Sigmoid colon (tissue), 6 donors: ENCODE measurements at regions not wholly inside any gene's neighbourhood (a gene's known extent, or its start where the extent isn't known, plus 50 kb on each side); places are given as distances from the start of the nearest gene placed in this dataset.

Experiments
- DNase-seq: peaks from one replicate; pipeline ENCODE4 v3.0.0-alpha.2; 2019
- H3K27ac ChIP-seq, 4 donors: fragments of 200-600 bp; sonication (generic); one replicate each; pipeline ENCODE4 v1.5.1; 2016 to 2019; ENCODE audit warnings: mild to moderate bottlenecking in 1 of 4
- H3K27me3 ChIP-seq, 3 donors: fragments of 200-600 bp; sonication (generic); one replicate each; pipeline ENCODE4 v1.5.1; 2019; ENCODE audit warnings: mild to moderate bottlenecking in 1 of 3
- H3K36me3 ChIP-seq, 4 donors: fragments of 200-600 bp; sonication (generic); one replicate each; pipeline ENCODE4 v1.5.1; 2016 to 2019
- H3K4me1 ChIP-seq, 4 donors: fragments of 200-600 bp; sonication (generic); one replicate each; pipeline ENCODE4 v1.5.1; 2017 to 2019
- H3K4me3 ChIP-seq, 4 donors: fragments of 200-600 bp; sonication (generic); one replicate each; pipeline ENCODE4 v1.5.1; 2017 to 2019; ENCODE audit warnings: mild to moderate bottlenecking in 2 of 4, moderate library complexity in 1 of 4
- H3K9me3 ChIP-seq, 4 donors: fragments of 200-600 bp in 3 of 4; sonication (generic) in 3 of 4; one replicate each; pipeline versions ENCODE4 v1.5.1 to v1.6.1; 2013 to 2019
- EP300 ChIP-seq, 4 donors: sonication (generic); formaldehyde crosslinking; IDR thresholded peaks; one replicate each; pipeline ENCODE4 v1.6.1; 2017; ENCODE audit warnings: antibody characterized with exemption in 4 of 4
- POLR2A ChIP-seq, 2 donors: fragments of 450-650 bp; IDR thresholded peaks; one replicate each; pipeline ENCODE4 v1.6.1; 2016; ENCODE audit warnings: antibody characterized with exemption in 2 of 2, mild to moderate bottlenecking in 2 of 2, moderate library complexity in 2 of 2
- POLR2AphosphoS5 ChIP-seq, 4 donors: sonication (generic); formaldehyde crosslinking; IDR thresholded peaks; one replicate each; pipeline ENCODE4 v1.6.1; 2017; ENCODE audit warnings: antibody characterized with exemption in 4 of 4
- WGBS, 2 donors: extraction: QIAGEN DNeasy Blood & Tissue Kit; methylation state at CpG; one replicate each; pipeline ENCODE4 v1.1.7; 2013; 5-methylcytosine and 5-hydroxymethylcytosine counted together
- intact Hi-C: fragments of 100-400 bp; cut with DNase I; formaldehyde crosslinking; loops from one replicate; pipeline ENCODE4 v1.15.1; 2023
- TF ChIP-seq, protein P1 (sequence below), 4 experiments: fragments of 450-650 bp in 3 of 4; fragments of 200-600 bp in 1 of 4; IDR thresholded peaks; one replicate each; pipeline ENCODE4 v1.5.1; 2016 to 2019; ENCODE audit warnings: antibody characterized with exemption in 4 of 4, mild to moderate bottlenecking in 3 of 4, moderate library complexity in 2 of 4
- donor health status: healthy with polysubstance abuse.
- donor health status: healthy.

DNA sequence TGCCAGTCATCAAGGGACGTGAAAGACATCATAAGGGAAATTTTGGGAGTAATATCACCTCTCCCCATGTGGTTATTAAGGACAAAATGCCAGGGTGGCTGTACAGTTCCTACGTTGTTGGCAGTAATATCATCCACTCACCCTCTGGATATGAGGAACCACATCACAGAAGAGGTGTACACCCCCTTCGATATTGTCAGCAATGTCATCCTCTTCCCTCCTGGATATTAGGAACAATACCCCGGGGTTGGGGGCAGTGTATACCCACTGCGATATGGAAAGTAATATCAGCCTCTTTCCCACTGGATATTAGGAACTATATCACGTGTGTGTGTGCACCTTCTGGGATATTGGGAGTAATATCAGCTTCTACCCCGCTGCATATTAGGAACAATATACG is 1933.3 kb downstream of the SUCLG1 start:
- no peak for DNase-seq
- Histone ChIP-seq H3K27me3 (no peaks in the 10 kb centered on the region), H3K4me1 (no peaks in the 10 kb centered on the region), H3K4me3 (no peak overlapping the region), H3K9me3 (no peaks in the 10 kb centered on the region), H3K36me3 (no peaks in the 10 kb centered on the region), H3K27ac (no peak overlapping the region)
- intact Hi-C loops: no loop called here
- WGBS, 2 donors: 90 to 92% methylated on average over 8 of the region's 8 CpGs
- TF ChIP-seq POLR2A (IDR thresholded peaks at IDR 0.05) (no peak), EP300 (IDR thresholded peaks at IDR 0.05) (no peak), POLR2AphosphoS5 (IDR thresholded peaks at IDR 0.05) (no peak)
- TF ChIP-seq, protein P1, sequence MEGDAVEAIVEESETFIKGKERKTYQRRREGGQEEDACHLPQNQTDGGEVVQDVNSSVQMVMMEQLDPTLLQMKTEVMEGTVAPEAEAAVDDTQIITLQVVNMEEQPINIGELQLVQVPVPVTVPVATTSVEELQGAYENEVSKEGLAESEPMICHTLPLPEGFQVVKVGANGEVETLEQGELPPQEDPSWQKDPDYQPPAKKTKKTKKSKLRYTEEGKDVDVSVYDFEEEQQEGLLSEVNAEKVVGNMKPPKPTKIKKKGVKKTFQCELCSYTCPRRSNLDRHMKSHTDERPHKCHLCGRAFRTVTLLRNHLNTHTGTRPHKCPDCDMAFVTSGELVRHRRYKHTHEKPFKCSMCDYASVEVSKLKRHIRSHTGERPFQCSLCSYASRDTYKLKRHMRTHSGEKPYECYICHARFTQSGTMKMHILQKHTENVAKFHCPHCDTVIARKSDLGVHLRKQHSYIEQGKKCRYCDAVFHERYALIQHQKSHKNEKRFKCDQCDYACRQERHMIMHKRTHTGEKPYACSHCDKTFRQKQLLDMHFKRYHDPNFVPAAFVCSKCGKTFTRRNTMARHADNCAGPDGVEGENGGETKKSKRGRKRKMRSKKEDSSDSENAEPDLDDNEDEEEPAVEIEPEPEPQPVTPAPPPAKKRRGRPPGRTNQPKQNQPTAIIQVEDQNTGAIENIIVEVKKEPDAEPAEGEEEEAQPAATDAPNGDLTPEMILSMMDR (IDR thresholded peaks at IDR 0.05): no peak

DNA sequence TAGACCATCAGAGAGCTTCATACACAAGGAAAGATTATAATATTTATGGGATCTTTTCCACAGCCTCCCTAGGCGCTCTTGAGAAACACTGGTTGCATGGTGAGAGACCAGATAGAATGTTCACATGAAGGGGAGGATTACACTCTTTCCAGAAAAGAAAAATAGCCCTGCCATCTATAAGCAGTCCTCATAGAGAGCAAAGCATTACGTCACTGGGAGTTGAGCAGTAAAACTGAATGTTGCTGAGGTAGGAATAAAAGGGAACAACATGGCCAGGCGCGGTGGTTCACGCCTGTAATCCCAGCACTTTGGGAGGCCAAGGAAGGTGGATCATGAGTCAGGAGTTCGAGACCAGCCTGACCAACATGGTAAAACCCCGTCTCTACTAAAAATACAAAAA is 1934.3 kb downstream of the SUCLG1 start:
- Histone ChIP-seq H3K27ac (no peak overlapping the region), H3K4me3 (no peak overlapping the region), H3K27me3 (no peaks in the 10 kb centered on the region), H3K9me3 (no peaks in the 10 kb centered on the region), H3K36me3 (no peaks in the 10 kb centered on the region), H3K4me1 (no peaks in the 10 kb centered on the region)
- TF ChIP-seq POLR2AphosphoS5 (IDR thresholded peaks at IDR 0.05) (no peak), POLR2A (IDR thresholded peaks at IDR 0.05) (no peak), EP300 (IDR thresholded peaks at IDR 0.05) (no peak)
- TF ChIP-seq, protein P1 (IDR thresholded peaks at IDR 0.05): no peak
- WGBS, 2 donors: 92 to 94% methylated on average over 7 of the region's 7 CpGs
- intact Hi-C loops: no loop called here
- no peak for DNase-seq

DNA sequence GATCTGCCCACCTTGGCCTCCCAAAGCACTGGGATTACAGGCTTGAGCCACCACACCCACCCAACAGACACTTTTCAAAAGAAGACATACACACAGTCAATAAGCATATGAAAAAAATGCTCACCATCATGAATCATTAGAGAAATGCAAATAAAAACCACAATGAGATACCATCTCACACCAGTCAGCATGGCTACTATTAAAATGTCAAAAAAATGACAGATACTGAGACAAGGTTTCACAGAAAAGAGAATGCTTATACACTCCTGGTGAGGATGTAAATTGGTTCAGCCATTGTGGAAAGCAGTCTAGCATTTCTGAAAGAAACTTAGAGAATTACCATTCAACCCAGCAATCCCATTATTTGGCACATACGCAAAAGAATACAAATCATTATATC is 1947.2 kb downstream of the SUCLG1 start:
- H3K27me3 ChIP-seq: no peaks in the 10 kb centered on the region
- H3K4me3 ChIP-seq: no peak overlapping the region
- intact Hi-C loops: no loop called here
- no peaks in the 10 kb centered on the region for H3K36me3 ChIP-seq
- no peak overlapping the region for H3K27ac ChIP-seq
- DNase-seq: no peak
- TF ChIP-seq POLR2AphosphoS5 (IDR thresholded peaks at IDR 0.05): no peak
- no peak for TF ChIP-seq POLR2A (IDR thresholded peaks at IDR 0.05)
- TF ChIP-seq, protein P1 (IDR thresholded peaks at IDR 0.05): no peak
- no peak for TF ChIP-seq EP300 (IDR thresholded peaks at IDR 0.05)
- no peaks in the 10 kb centered on the region for H3K4me1 ChIP-seq
- WGBS, 2 donors: 91 to 99% methylated on average over 1 of the region's 1 CpG
- no peaks in the 10 kb centered on the region for H3K9me3 ChIP-seq

DNA sequence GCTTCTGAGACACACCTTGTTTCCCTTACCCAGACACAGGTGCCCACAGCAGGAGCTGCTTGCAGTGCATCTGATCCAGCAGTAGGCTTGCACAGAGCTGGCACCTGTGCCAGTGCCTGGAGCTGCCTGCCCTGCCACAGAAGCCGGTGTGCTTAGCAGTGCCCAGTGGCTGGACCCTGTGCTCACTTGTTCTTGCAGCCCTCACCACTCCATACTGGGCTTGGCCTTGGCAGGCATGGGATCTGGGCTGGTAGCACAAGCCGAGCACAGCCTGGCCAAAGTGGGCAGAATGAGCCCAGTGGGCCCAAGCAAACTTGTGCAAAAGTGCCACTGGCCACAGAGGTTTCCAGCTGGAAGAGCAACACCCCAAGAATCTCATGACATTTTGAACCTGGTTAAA is 1950.4 kb downstream of the SUCLG1 start:
- TF ChIP-seq, protein P1 (IDR thresholded peaks at IDR 0.05): no peak
- TF ChIP-seq EP300 (IDR thresholded peaks at IDR 0.05): no peak
- TF ChIP-seq POLR2AphosphoS5 (IDR thresholded peaks at IDR 0.05): no peak
- no peaks in the 10 kb centered on the region for H3K27me3 ChIP-seq
- 90 to 93% methylated on average over 2 of the region's 2 CpGs for WGBS, 2 donors
- H3K4me3 ChIP-seq: no peak overlapping the region
- intact Hi-C loops: no loop called here
- no peak overlapping the region for H3K27ac ChIP-seq
- no peak for DNase-seq
- no peaks in the 10 kb centered on the region for H3K36me3 ChIP-seq
- H3K4me1 ChIP-seq: no peaks in the 10 kb centered on the region
- H3K9me3 ChIP-seq: no peaks in the 10 kb centered on the region

DNA sequence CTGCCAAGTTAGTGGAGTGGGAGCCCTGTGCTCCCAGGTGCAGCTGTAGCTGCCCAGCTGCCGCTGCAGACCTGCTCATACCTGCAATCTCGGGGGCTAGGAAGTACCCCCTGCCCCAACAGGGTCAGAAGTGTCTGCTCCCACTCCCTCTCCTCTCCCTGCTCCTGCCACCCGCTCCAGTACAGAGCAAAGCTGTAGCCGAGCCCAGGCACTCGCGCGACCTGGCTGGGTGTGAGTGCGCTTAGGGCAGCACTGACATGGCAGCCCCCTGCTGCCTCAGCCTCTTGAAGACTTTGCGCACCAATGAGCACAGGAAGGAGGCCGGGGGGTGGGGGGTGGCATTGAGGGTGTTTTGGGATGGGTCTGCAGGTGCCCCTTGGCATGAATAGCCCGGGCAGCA is 1951.4 kb downstream of the SUCLG1 start:
- no peak overlapping the region for H3K4me3 ChIP-seq
- 96% methylated on average over 11 of the region's 11 CpGs for WGBS, 2 donors
- no peaks in the 10 kb centered on the region for H3K36me3 ChIP-seq
- no peak overlapping the region for H3K27ac ChIP-seq
- no peaks in the 10 kb centered on the region for H3K4me1 ChIP-seq
- intact Hi-C loops: no loop called here
- H3K27me3 ChIP-seq: no peaks in the 10 kb centered on the region
- no peak for DNase-seq
- TF ChIP-seq POLR2AphosphoS5 (IDR thresholded peaks at IDR 0.05): no peak
- no peak for TF ChIP-seq EP300 (IDR thresholded peaks at IDR 0.05)
- TF ChIP-seq POLR2A (IDR thresholded peaks at IDR 0.05): no peak
- TF ChIP-seq, protein P1 (IDR thresholded peaks at IDR 0.05): no peak
- H3K9me3 ChIP-seq: peaks cover 0 to 1% (median 0%) of the 10 kb centered on the region in 4 donors
